HTR-8/SVneo (cell line): ENCODE measurements at regions not wholly inside any gene's neighbourhood (a gene's known extent, or its start where the extent isn't known, plus 50 kb on each side); places are given as distances from the start of the nearest gene placed in this dataset.
"Not testable (repeated sequence)": the region's sequence is repeated elsewhere in the genome, so short reads cannot be mapped to it uniquely, and the experiment has no call there.

ENCODE experiments used
- DNase-seq: peaks from one replicate; pipeline ENCODE4 v3.0.0; 2011; ENCODE audit warnings: low spot score, mixed read lengths; ENCODE audit not compliant: insufficient read length
- FAIRE-seq: peaks from 2 replicates; lab custom pipeline; 2011; peaks lifted over from hg19 to GRCh38; lab: Jason Lieb, UNC

- DNase-seq: no peak
- FAIRE-seq: no peak
These were observed 187.9 kb downstream of the CNTN3 start for GRCh38 chr3:74426571-74426970.

GRCh38 chr3:74423867-74424266 is 190.6 kb downstream of the CNTN3 start:
- no peak for DNase-seq
- no peak for FAIRE-seq

- DNase-seq (no peak), FAIRE-seq (no peak)
These were observed 193.8 kb downstream of the CNTN3 start for GRCh38 chr3:74420538-74421124.

- FAIRE-seq (no peak), DNase-seq (no peak)
These were observed 198.7 kb downstream of the CNTN3 start for GRCh38 chr3:74415731-74416130.

- FAIRE-seq (no peak), DNase-seq (no peak)
These were observed 200.8 kb downstream of the CNTN3 start for GRCh38 chr3:74413547-74414241.

- no peak for FAIRE-seq
- no peak for DNase-seq
These were observed 204.1 kb downstream of the CNTN3 start for GRCh38 chr3:74410276-74410941.

DNA sequence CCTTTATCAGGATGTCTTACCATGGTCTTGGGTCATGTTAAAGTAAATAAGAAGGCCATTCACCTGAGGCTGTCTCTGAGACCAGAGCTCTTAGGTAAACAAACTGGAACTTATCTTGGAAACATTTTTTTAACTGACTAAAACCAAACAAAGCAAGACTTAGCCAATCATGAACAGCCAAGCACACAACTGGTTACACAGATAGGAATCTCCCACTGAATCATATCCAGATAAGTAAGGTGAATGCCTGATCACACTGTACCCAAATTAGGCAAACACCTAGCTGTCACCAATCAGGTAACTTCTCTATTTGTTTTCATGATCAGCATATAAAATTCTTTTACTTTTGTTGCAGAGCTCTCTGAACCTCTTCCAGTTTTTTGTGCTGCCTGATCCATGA is 205.4 kb downstream of the CNTN3 start:
- no peak for FAIRE-seq
- no peak for DNase-seq

GRCh38 chr3:74403307-74403706 is 211.2 kb downstream of the CNTN3 start:
- FAIRE-seq: no peak

GRCh38 chr3:74402821-74403220 is 211.6 kb downstream of the CNTN3 start:
- FAIRE-seq (no peak), DNase-seq (no peak)

More at GRCh38 chr3:74403307-74403706, 211.2 kb downstream of the CNTN3 start:
- DNase-seq: no peak

DNA sequence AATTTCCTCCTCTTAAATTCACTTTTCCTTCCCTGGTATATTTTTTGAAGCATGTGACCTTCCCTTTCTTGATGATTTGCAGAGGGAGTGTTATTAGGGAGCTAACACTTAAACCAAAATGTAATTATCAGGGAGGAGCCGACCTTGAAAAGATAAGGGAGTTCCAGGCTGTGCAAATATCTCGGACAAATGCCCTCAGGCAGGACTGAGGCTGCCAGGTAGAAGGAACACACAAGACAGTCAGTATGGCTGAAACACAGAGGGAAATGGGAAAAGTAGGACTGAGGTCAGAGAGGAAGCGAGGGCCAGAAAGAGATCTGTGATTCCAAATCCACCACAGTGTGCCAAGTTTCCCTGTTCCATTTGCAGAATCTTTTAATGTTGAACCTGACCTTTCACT is 221.0 kb downstream of the CNTN3 start:
- FAIRE-seq: no peak
- DNase-seq: no peak

- DNase-seq (no peak), FAIRE-seq (no peak)
These were observed 224.2 kb downstream of the CNTN3 start for GRCh38 chr3:74390121-74390877.

DNA sequence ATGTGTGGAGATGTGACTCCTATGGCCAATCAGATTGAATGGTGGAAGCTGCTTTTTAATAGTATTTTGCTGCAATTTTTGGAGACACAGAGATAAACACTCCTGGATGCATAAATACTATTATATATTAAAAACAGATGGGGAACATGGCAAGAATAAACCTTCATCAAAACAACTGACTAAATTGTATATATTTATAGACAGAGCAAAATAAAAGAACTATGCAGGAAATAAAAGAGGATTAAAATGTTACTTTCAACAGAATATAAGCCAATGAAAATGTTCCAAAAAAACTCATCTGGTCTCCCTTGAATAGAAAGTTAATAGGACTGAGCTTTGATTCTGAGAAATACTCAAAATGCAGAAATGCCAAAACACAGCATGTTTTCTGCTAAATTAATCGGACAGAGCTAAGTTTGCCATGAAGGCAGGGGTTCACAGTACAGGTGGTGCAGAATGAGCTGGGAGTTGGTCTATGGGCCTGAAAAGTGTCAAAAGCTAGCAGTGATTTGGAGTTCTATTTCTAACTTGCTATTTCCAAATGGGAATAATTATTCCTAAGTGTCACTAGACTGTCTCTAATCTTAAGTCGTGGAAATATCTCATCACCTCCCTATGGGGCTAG is 227.2 kb downstream of the CNTN3 start:
- DNase-seq (no peak), FAIRE-seq (no peak)

GRCh38 chr3:74384159-74384558 is 230.3 kb downstream of the CNTN3 start:
- FAIRE-seq (no peak), DNase-seq (no peak)

GRCh38 chr3:74377669-74378068 is 236.8 kb downstream of the CNTN3 start:
- no peak for FAIRE-seq
- no peak for DNase-seq

- not testable (repeated sequence) for FAIRE-seq, DNase-seq
These were observed 238.1 kb downstream of the CNTN3 start for GRCh38 chr3:74376323-74376722.

DNA sequence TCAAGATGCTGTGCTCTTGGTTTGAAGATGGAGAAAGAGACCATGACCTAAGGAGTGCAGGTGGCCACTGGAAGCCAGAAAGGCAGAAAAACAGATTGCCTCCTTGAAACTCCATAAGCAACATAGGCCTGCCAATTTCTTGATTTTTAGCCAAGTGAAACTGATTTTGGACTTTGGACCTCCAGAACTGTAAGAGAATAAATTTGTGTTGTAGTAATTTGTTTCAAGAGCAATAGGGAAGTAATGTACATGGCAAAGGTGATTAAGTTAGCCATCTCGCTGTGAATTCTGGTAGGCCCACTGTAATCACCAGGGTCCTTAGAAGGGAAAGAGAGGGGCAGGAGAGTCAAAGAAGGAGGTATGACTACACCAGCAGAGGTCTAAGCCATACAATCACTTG is 238.8 kb downstream of the CNTN3 start:
- DNase-seq: no peak
- FAIRE-seq: no peak

- no peak for FAIRE-seq
These were observed 241.7 kb downstream of the CNTN3 start for GRCh38 chr3:74372743-74373142.

GRCh38 chr3:74370342-74370741 is 244.1 kb downstream of the CNTN3 start:
- DNase-seq: no peak
- FAIRE-seq: no peak

More at GRCh38 chr3:74372743-74373142, 241.7 kb downstream of the CNTN3 start:
- no peak for DNase-seq

GRCh38 chr3:74366331-74366730 is 248.1 kb downstream of the CNTN3 start:
- no peak for FAIRE-seq
- DNase-seq: no peak

- no peak for DNase-seq
- no peak for FAIRE-seq
These were observed 251.1 kb downstream of the CNTN3 start for GRCh38 chr3:74363346-74363745.
